ENCODE measurements at regions not wholly inside any gene's neighbourhood (a gene's known extent, or its start where the extent isn't known, plus 50 kb on each side); places are given as distances from the start of the nearest gene placed in this dataset.
"Not testable (repeated sequence)": the region's sequence is repeated elsewhere in the genome, so short reads cannot be mapped to it uniquely, and the experiment has no call there.

- no peak for DNase-seq
These were observed 50.3 kb upstream of the KYNU start for GRCh38 chr2:142827170-142827569.

- no peak for DNase-seq
These were observed 51.6 kb upstream of the KYNU start for GRCh38 chr2:142825861-142826260.

- DNase-seq, result no peak
These were observed 52.7 kb upstream of the KYNU start for GRCh38 chr2:142824756-142825155.

- no peak for DNase-seq
These were observed 55.3 kb upstream of the KYNU start for GRCh38 chr2:142822190-142822589.

GRCh38 chr2:142819411-142819810 lies 58.1 kb upstream of the KYNU start:
- no peak for DNase-seq

DNA sequence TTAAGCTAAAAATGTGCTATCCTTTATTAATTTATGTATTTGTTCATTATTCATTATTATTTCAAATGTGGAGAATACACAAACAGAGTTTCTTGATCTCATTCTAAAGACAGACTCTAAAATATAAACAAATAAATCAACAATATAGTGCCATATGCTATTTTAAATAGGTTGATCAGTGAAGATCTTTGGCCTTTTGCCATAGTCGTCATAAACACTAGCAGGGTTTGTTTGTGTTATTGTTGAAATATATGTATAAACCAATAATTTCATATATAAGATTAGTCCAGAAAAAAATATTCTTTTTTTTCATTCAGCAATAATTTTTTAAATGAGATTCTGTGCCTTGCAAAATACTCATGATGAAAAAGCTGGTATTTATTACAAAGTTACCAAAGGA lies 62.1 kb upstream of the KYNU start:
- DNase-seq, result no peak

- DNase-seq, result no peak
These were observed 63.3 kb upstream of the KYNU start for GRCh38 chr2:142813830-142814829.

DNA sequence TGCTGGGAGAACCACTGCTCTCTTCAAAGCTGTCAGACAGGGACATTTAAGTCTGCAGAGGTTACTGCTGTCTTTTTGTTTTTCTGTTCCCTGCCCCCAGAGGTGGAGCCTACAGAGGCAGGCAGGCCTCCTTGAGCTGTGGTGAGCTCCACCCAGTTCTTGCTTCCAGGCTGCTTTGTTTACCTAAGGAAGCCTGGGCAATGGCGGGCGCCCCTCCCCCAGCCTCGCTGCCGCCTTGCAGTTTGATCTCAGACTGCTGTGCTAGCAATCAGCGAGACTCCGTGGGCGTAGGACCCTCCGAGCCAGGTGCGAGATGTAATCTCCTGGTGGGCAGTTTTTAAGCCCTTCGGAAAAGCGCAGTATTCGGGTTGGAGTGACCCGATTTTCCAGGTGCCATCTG lies 65.8 kb upstream of the KYNU start:
- DNase-seq, result not testable (repeated sequence)

GRCh38 chr2:142805244-142805643 lies 72.2 kb upstream of the KYNU start:
- DNase-seq, result no peak

GRCh38 chr2:142803158-142803557 lies 74.3 kb upstream of the KYNU start:
- DNase-seq, result no peak

DNA sequence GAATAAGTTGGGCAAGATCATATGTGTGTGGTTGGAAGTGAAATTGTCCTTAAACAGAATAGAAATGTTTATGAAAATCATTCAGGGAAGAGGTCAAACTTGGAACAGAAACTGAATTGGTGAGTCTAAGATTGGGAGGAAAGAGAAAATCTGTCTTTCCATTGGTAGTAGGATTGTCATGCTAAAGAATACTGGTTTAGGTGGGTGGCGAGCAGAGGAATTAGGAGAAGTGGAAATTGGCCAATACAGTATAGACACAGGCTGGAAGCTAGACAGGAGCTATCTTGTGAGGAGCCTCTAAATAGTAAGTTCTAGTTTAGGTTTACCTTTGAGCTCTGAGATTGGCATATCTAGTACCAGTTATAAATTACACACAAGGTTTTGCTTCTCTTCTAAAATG lies 80.9 kb upstream of the KYNU start:
- DNase-seq, result no peak

DNA sequence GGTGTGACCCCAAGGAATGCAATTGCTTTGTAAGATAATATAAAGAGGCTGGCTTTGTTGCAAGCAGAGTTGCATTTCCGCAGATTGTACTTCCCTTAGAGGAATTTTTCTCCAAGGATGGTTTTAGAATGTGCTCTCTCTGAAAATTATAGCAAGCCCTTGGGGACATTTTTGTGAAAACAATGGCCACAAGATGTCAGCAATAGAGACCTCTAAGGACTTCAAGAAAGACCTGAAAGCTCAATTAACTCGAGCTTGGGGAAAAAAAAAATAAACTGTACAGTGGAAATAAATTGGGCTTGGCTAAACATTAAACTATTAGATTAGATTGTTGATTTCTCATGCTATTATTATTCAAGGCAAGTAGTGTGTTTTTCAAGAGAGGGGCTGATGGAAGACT lies 81.3 kb upstream of the KYNU start:
- no peak for DNase-seq

- no peak for DNase-seq
These were observed 82.6 kb upstream of the KYNU start for GRCh38 chr2:142794850-142795249.

- DNase-seq, result not testable (repeated sequence)
These were observed 85.1 kb upstream of the KYNU start for GRCh38 chr2:142792328-142792727.

DNA sequence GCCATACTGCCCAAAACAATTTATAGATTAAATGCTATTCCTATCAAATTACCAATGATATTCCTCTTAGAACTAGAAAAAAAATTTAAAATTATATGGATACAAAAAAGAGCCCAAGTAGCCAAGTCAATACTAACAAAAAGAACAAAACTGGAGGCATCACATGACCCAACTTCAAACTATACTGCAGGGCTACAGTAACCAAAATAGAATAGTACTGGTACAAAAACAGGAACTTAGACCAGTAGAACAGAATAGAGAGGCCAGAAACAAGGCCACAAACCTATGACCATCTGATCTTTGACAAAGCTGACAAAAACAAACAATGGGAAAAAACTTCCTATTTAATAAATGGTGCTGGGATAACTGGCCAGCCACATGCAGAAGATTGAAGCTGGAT lies 86.1 kb upstream of the KYNU start:
- no peak for DNase-seq

GRCh38 chr2:142786918-142787702 lies 90.4 kb upstream of the KYNU start:
- no peak for DNase-seq

GRCh38 chr2:142782942-142783443 lies 94.5 kb upstream of the KYNU start:
- no peak for DNase-seq

DNA sequence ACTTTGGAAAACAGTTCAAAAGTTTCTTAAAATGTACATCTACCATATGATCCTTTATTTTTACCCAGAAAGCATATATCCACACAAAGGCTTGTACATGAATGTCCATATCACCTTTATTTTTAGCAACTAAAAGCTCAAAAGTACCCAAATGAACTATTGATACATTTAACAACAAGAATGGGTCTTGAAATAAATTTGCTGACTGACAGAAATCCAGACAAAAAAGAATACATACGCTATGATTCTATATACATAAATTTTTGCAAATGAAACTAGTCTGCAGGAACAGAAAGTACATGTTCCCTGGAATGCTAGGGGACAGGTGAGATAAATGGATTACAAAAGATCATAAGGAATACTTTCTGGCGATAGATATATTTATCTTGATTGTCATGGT lies 96.3 kb upstream of the KYNU start:
- no peak for DNase-seq

DNA sequence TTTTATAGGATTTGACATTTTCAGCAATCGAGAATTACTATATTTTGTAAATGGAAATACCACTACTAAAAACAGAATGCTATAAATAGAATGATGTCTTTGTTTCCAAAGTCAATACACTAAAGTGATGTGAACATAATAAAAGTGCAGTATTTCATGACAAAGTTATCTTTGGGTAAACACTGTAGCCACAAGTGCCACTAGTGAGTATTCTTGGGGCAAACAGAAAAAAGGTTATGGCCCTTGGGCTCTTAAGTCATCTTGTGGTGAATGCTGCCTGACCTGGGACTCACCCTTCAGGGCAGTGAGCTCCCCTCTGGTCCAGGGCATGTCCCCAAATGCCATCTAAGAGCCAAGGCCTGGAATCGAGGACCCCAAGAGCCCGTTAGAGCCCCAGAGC lies 99.2 kb upstream of the KYNU start:
- no peak for DNase-seq

DNA sequence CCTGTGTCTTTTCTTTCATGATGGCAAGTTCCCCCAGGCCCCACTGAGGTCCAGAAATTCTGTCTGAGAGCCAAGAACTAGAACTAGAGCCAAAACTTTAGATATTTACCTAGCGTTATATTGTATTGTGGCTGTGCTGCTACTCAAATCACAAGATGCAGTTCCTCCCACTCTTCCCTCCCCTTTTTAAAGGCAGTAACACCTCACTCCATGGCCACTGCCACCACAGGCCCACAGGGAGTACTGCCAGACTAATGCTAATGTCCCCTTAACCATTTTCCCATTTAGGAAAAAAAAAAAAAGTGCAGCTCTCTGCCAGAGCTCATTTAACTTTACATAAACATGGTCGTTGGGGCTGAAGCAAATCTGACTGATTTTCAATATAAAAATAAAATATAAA lies 99.7 kb upstream of the KYNU start:
- no peak for DNase-seq

- DNase-seq, result no peak
These were observed 107.7 kb upstream of the KYNU start for GRCh38 chr2:142769761-142770160.

DNA sequence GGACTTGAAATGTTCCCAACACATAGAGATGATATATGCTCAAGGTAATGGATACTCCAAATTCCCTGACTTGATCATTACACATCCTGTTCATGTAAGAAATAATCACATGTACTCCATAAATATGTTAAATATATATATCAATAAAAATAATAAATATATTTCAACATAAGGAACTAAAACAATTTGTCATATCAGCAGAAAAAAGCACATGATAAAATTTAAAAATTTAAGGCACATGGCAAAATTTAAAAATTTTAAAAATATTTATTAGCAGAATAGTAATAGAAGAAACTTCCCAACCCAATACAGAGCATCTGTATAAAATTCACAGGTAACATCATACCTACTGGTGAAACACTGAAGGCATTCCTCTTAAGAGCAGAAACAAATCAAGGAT lies 109.6 kb upstream of the KYNU start:
- DNase-seq, result no peak

GRCh38 chr2:142758973-142759372 lies 118.5 kb upstream of the KYNU start:
- no peak for DNase-seq

- no peak for DNase-seq
These were observed 120.4 kb upstream of the KYNU start for GRCh38 chr2:142757111-142757510.
